ENCODE measurements at regions not wholly inside any gene's neighbourhood (a gene's known extent, or its start where the extent isn't known, plus 50 kb on each side); places are given as distances from the start of the nearest gene placed in this dataset.

GRCh38 chr15:31828594-31828993 is 201.7 kb upstream of the CHRNA7 start:
- TF ChIP-seq EZH2 (IDR thresholded peaks at IDR 0.05; ENCODE audit: borderline replicate concordance), result no peak
- TF ChIP-seq, protein P1, sequence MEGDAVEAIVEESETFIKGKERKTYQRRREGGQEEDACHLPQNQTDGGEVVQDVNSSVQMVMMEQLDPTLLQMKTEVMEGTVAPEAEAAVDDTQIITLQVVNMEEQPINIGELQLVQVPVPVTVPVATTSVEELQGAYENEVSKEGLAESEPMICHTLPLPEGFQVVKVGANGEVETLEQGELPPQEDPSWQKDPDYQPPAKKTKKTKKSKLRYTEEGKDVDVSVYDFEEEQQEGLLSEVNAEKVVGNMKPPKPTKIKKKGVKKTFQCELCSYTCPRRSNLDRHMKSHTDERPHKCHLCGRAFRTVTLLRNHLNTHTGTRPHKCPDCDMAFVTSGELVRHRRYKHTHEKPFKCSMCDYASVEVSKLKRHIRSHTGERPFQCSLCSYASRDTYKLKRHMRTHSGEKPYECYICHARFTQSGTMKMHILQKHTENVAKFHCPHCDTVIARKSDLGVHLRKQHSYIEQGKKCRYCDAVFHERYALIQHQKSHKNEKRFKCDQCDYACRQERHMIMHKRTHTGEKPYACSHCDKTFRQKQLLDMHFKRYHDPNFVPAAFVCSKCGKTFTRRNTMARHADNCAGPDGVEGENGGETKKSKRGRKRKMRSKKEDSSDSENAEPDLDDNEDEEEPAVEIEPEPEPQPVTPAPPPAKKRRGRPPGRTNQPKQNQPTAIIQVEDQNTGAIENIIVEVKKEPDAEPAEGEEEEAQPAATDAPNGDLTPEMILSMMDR (IDR thresholded peaks at IDR 0.05; ENCODE audit: poor library complexity), result no peak

All from hepatocyte (in vitro differentiated cells).